ENCODE measurements at regions not wholly inside any gene's neighbourhood (a gene's known extent, or its start where the extent isn't known, plus 50 kb on each side); places are given as distances from the start of the nearest gene placed in this dataset.
"Not testable (repeated sequence)": the region's sequence is repeated elsewhere in the genome, so short reads cannot be mapped to it uniquely, and the experiment has no call there.

DNA sequence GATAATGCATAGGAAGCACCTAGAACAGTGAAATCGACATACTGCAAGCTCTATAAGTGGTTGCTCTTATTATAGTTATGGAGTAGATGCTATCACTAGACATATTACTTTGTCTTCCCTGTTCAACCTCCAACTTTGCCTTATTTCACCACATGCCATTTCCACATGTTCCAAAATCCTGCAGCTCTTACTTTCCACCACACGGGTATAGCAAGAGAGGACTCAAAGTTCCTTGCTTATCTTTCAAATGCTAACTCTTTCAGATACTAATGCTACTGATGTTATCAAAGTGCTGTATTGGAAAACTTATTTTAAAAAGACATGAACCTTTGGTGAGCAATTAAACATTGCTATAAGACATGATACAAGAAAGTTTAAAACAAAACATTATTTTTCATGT, 1130.1 kb downstream of the HACE1 start:
- DNase-seq = no peak

DNA sequence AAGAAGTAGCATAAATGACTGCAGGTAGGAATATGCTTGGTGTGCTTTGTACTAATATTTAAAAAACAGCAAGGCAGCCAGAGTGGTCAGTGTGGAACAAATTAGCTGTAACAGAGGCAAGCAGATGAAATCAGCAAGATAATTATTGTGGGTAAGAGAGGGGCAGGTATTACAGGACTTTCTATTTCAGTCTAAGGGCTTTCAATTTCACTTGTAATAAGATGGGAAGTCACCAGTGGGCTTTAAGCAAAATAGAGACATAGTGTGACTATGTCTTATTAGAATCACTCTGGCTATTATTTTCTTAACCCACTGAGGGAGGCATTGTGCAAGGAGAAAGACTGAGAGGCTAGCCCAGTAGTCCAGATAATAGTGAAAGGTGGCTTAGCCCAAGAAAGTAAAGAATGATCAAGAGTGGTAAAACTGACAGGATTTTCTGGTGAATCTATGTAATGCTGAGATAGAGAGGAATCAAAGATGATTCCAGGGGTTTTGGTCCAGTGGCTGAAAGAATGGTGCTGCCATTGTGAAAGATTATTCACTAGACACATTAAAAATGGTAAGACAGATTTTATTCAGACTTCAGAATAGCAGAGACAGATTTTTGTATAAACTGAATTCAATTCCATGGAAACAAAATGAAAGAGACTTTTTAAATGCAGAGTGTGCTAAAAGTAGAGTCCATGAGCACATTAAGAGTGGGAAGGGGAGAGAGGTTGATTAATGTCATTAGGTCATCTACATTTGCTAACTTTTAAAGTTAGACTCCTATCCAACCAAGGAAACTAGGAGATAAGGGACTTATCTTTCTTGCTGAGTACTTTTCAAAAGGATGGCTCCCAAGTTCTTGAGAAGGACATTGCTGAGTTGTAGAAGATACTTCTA, 1136.0 kb downstream of the HACE1 start:
- DNase-seq = no peak

DNA sequence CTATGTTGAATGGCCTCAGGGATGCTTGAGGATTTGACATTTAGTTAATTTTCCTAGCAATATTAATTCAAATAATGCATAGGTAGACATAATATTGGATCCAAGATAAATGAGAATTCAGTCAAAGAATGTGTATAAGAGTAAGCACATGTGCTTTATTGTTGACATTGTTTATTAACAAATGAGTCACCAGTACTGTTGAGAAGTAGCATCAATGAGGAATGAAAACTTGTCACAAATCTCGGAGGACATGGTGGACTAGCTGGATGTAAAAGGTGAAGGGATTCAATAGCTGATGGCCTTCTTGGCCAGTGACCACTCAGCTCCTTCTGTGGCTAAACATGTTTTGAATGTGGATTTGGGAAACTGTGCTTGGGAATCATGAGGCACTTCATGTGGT, 1137.0 kb downstream of the HACE1 start:
- no peak for DNase-seq

DNA sequence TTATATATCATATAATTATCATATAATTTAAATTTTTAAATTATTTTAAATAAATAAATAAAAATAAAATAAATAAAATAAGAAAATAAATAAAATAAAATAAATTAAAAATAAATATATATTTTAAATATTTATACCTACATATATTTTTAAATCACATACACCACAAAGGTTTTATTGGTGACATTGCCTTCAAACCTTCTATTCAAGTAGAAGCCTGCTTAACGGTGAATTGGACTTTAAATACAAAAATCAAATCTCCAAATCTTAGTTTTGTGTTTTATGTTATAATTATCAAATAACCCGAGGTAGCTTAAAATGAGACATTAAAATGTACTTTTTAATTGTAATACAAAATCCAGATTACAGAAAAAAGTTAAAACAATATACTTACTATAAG, 1137.8 kb downstream of the HACE1 start:
- no peak for DNase-seq

DNA sequence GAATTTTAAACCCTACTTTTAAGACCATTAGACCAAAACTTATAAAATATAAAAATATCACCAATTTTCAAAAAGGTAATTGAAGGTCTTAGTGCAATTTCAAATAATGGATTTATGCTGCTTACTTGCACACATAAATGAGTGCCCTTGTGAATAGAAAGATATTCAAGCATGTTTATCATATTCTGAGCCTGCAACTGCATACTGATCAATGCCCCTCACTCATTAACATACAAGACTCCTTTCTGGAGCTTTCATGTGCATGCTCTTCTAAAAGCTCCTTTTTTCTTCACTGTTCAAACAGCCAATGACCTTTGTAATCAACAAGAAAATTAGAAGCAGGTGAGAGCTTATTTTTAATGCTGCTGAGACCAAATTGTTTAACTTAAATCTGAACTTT, 1139.3 kb downstream of the HACE1 start:
- DNase-seq = no peak

DNA sequence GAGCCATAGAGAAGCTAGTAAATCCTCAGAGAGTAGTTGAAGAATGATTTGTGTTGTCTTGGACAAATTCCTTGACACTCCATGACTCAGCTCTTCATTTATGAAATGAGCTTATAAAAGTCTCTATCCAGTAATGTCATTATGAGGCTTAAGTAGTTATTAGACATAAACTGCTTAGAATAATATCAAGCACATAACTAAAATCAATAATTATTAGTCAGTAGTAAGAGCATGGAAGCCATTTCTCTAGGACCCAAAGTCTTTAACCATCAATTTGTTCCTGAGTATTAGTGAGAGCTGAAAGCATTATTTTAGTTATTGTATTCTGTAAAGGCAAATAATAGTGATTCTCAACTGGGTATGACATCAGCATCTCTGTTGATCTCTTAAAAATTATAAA, 1140.2 kb downstream of the HACE1 start:
- no peak for DNase-seq

DNA sequence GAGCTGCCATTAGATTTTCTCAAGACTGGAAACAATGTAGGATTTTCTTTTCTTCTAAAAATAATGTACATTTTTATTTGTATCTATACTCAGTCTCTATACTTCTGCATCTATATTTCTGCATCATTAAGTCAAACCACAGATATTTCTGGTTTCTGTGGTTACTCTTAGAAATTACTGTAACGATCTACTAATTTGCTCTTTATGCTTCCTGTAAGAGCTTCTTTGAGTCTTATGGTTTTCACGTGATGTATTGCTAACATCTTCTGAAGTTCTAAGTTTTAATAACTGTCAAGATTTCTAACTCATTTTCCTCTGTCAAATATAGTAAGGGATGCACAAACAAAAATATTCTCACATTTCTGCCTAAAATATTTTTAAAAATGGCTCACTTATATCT, 1144.5 kb downstream of the HACE1 start:
- DNase-seq = no peak

DNA sequence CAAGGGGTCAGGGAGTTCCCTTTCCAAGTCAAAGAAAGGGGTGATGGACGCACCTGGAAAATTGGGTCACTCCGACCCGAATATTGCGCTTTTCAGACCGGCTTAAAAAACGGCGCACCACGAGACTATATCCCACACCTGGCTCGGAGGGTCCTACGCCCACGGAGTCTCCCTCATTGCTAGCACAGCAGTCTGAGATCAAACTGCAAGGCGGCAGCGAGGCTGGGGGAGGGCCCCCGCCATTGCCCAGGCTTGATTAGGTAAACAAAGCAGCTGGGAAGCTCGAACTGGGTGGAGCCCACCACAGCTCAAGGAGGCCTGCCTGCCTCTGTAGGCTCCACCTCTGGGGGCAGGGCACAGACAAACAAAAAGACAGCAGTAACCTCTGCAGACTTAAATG, 1150.5 kb downstream of the HACE1 start:
- DNase-seq = not testable (repeated sequence)

DNA sequence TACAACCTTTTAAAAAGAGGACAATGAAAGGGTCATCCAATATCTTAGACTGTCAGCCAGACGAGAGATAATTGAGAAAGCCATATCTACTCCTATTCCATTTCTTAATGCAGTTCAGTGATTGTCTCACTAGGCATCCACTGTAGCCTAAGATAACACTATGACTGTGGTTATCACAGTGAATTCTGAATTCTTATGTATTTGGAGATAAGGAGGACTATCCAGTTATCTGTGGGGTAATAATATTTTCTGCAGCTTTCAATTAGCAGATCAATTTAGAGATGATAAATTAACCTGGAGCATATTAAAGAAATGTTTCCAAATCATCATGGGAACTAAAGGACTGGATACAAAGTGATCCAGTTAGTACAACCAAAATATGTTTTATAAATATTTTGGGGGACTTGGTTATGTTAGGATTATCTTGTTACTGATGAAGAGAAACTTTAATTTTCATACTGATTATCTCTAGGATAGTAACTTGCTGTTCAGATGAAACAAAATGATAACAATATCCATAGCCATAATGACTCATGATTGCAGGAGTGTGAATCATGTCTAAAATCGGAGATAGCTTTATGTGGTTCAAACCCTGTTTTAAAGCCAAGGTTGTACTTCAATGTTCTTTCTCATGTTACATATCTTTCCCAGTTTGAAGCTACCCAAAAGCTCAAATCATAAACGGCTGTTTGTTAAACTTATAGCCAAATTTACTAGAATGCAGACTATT, 1152.0 kb downstream of the HACE1 start:
- no peak for DNase-seq

DNA sequence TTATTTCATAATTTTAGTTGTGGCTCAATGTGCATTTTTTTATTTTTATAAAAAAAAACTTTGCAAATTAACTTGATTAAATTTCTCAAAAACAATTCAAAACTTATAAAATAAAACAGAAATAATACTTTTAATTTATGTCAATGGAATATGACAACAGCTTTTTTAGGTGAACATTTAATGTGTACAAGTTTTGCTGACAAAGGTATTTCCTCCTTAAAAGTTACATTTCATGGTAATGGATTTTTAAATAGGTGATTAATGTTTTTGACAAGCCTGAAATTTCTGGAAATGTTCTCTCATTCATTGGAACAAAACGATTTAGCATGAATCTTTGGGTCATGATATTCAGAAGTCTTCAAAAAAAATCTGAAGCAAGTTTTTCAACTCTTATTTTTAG, 1160.0 kb downstream of the HACE1 start:
- DNase-seq = no peak

DNA sequence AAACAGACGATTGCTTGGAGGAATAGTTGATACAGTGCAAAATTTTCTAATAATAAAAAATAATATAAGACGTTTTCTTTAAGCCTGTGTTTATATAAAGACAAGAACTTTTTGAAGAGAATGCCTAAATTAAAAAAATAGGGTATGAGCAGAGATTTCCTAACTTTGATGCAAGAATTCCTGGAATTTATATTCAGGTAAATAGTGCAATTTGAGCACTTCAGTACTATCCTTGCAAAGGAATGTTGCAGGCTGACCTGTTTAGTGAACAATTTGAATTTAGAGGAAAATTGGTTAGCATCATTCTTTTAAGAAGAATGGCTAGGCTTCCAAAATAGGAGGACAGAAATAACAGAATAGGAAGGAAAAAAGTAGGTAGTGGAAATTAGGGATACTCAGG, 1172.3 kb downstream of the HACE1 start:
- no peak for DNase-seq

DNA sequence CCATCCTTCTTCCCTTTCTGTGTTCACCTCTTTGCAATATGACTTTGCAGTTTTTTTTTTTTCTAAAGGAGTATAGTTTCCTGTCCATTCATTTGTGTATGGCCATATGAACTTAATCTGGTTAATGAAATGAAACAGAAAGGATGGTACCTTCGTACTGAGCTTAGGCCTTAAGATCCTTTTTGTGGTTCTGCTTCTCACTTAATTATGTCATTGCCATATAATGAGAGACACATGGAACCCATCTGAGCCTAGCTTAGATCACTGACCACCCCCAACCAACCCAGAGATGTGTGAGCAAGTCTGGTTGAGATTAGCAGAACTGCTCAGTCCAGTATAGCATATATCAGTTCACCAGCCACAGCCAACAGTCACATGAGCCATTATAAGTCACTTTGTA, 1179.6 kb downstream of the HACE1 start:
- no peak for DNase-seq

DNA sequence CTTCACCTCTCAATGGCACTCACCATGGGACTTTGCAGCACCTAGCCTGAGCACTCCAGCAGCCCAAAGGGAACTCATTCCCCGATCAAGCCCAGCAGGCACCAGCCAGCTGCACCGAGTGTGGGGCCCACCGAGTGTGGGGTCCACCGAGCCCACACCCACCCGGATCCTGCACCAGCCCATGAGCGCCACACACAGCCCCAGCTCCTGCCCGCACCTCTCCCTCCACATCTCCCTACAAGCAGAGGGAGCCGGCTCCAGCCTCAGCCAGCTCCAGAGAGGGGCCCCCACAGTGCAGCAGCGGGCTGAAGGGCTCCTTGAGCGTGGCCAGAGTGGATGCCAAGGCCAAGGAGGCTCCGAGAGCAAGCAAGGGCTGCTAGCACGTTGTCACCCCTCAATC, 1182.4 kb downstream of the HACE1 start:
- no peak for DNase-seq

DNA sequence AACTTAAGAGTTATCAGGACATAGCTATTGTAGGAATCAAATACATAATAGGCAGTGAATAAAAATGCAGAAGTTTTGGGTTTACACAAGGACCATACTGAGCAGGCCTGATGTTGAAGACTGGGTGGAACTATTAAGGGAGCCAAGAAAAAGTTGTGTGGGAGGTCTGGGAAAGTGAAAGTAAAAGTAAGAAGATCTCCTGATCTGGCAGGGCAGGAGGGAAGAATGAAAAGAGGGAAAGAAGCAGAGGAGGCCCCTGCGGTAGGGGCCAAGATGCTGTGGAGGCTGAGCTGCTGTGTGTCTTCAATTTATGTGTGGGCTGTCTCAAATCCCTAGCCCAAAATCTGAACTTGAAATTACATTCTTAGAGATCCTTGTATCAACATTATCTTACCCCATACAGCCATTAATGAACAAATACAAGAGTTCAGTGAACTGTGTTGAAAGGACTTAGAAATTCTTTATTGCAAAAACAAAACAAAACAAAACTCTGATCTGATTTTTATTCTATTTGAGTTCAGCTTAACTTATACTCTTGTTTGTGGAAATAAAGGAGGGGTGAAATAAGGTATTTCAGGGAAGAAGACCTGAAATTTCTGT, 1183.8 kb downstream of the HACE1 start:
- DNase-seq = no peak

DNA sequence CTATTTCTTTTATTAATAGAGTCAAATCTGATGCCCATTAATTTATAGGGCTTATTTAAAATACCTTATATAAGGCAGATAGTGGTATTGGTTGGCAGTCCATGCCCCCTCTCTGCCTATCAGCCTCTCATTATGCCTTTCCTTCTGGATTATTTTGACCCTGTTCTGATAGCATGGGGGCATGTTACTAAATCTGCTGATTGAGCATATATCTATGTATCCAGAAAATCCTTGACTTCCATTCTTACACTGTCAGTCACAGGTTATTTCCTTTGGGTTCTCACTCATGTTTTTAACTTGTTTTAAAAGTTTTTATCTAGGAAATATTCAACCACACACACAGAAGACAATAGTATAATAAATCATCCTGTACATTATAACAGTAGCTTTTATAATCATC, 1184.9 kb downstream of the HACE1 start:
- DNase-seq = no peak

DNA sequence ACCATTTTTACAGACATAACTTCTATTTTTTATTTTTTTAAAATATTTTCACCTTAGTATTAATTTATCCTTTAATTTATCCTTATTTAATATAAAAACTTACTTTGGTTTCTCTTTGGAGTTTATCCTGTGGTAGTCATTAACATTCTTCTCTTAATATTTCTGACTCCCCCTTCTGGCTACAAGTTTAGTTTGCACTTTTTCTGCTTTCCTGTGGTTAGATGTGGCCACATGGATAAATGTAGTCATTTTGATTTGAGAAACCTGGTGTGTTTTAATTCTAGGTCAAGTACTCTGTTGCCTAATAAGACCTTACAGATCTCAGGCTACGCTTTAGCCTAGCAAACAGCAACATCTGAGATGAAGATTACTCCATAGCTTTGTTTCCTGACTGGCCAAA, 1187.5 kb downstream of the HACE1 start:
- DNase-seq = no peak

DNA sequence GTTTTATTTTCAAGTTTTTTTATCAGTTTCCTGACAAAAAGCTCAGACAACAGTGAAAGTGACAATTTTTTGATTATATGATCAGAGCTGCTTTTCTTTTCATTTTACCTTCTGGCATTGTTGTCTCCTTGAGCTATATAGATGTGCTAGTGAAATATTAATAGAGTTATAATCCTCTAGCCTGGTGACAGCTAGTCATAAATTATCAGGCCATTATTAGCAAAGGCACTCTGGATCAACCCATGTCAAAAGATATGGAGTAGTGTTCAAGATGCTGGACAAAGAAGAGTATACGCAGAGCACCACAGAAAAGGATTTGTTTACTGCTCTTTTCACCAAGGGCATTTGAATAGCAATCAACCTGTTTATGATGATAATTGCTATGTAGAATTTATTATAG, 1230.1 kb downstream of the HACE1 start:
- no peak for DNase-seq

DNA sequence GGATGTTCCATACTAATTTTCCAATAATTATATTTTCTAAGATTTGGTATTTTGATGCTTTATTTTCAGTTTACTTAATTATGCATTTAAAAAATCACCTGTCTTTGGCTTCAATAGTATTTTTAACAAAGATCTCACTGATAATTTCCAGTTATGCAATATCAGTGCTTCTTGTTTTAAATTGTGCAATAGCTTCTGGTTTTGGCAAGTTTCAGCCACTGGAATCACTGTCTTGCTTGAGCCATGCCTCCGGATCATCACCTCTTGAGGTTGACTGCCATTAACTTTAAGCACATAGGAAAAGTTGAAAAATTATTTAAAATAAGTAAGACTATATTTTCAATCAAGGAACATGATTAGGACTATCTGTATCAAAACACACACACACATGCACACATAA, 1242.1 kb downstream of the HACE1 start:
- no peak for DNase-seq

DNA sequence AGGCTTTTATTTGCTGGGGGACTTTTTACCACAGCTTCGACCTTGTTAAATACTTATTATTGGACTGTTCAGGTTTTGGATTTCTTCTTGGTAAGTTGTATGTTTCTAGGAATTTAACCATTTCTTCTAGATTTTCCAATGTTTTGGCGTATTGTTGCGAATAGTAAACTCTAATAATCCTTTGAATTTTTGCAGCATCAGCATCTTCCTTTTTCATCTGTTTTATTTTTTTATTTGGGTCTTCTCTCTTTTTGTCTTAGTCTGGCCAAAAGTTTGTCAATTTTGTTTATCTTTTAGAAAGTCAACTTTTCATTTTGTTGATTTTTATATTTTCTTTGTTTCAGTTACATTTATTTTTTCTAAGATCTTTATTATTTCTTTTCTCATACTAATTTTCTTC, 1272.0 kb downstream of the HACE1 start:
- no peak for DNase-seq

DNA sequence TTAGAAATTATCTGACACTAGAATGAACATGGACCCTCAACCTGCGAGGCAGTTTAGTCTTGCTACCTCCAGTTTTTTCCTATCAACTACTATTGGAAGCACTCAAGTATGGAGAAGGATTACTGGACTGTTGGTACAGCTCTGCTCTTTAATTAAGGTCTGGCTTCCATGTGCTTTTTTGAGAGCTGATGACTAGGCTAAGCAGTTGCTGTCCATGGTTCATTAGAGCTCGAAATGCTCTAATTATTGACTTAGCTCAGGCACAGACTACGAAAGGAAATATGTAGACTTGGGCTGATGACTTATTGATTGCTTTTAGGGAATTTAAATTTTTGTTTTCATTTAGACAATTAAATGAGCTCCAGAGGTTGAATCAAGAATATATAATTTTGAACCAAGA, 1281.6 kb downstream of the HACE1 start:
- DNase-seq = no peak

DNA sequence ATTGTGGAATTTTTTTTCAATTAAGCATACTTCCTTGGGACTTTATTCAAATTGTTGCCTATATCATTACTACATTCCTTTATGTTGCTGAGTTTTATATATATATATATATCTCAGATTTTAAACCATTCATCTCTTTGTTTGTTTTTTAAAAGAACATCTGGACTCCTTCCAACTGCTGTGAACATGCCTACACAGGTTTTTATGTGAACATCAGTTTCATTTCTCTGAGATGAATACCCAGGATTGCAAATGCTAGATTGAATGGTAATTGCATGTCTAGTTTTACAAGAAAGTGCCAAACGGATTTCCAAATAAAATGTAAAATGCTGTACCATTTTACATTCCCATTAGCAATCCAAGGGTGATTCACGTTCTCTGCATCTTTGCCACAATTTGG, 1289.3 kb downstream of the HACE1 start:
- no peak for DNase-seq

DNA sequence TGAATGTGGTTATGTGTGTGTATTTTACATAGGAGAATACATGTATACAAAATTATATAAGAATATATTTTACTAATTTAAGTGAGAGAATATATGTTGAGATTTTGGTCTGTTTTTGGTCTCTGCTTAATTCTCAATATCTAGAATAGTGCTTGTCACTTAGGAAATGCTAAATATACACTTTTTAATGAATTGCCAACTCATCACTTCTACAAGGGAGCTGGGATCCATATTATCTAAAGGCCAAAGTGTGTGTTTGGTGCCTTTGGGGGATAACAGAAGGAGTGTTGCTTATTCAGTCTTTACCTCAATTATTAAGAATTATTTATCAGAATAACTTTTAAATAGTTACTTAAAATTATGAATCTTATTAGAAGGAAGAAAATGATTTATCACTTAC, 1304.8 kb downstream of the HACE1 start:
- no peak for DNase-seq

DNA sequence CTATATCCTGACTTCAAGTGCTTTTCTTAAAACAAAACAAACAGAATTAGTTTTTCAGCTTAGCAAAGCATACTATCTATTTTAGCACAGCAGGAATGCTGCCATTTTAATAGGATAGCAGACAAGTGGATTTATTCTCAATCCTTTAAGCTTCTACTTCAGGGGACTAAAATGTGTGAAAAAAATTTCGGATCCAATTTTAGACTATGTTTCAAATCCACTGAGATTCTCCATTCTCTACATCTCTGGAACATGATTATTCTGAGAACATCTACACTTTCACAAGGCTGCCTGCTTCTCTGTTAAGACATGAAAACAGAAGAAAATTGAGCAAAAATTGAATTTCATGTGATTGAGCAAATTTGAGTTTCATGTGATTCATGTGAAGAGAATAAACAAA, 1321.3 kb downstream of the HACE1 start:
- no peak for DNase-seq

DNA sequence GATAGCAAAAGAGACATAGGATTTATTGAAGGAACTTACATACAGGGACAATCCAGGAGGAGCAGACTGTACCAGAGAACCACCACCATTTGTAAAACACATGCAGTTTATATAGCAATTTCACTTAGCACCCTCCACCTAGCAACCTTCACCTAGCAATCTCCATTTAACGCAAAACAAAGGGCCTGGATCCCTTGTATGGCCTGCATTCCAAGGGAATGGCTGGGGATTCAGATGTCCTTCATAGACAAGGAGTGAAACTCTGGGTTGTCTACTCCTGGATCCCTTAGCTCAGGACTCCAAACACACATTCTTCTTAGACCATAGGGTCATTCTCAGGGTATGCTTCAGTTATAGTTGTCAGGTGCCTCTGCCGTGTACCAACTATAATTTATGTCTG, 1324.9 kb downstream of the HACE1 start:
- no peak for DNase-seq
